HepG2 (cell line): ENCODE measurements at regions not wholly inside any gene's neighbourhood (a gene's known extent, or its start where the extent isn't known, plus 50 kb on each side); places are given as distances from the start of the nearest gene placed in this dataset.

Experiments
- ATAC-seq: fragments of 200-7000 bp; cut with Tn5 transposase; 3 replicates; pipeline ENCODE4 v1.9.1; 2020; ENCODE audit warnings: mild to moderate bottlenecking, moderate library complexity
- BruUV-seq: library from RNA; stranded (reverse); fragments of 400-500 nt; replicated peaks from 2 replicates; lab custom pipeline; 2021; lab: Mats Ljungman, UMichigan
- CTCF ChIA-PET: fragments of 300-600 bp; formaldehyde crosslinking; extraction: SDS; loops from one replicate; lab custom pipeline; 2021; ENCODE audit warnings: low total read pairs, inconsistent platforms, low intra/inter-chr PET ratio; lab: Yijun Ruan, JAX
- POLR2A ChIA-PET: fragments of 350-600 bp; sonication (Branson Sonifier 250); formaldehyde crosslinking; loops from one replicate; lab custom pipeline; 2020; ENCODE audit warnings: antibody characterized with exemption, inconsistent platforms; lab: Yijun Ruan, JAX
- DNase-seq: peaks from one replicate; pipeline ENCODE4 v3.0.0-alpha.2; 2015; ENCODE audit warnings: low spot score
- FAIRE-seq: peaks from 3 replicates; lab custom pipeline; 2011; peaks lifted over from hg19 to GRCh38; lab: Jason Lieb, UNC
- H2AFZ ChIP-seq: one replicate; pipeline ENCODE4 v1.6.1; 2011; ENCODE audit warnings: low read length, inconsistent platforms
- H3K27ac ChIP-seq: fragments of 300-600 bp; 3 replicates; pipeline ENCODE4 v1.8.0; 2011; ENCODE audit warnings: mixed run types, mild to moderate bottlenecking, mixed read lengths, low read length, inconsistent platforms; ENCODE audit not compliant: insufficient read depth; ENCODE audit errors: extremely low read length
- H3K27me3 ChIP-seq, 2 experiments: fragments of 200-600 bp in 1 of 2; 2 replicates in 1 of 2; 3 replicates in 1 of 2; pipeline versions ENCODE4 v1.6.0 to v1.8.0; 2011; ENCODE audit warnings: low read length in 2 of 2, mild to moderate bottlenecking in 2 of 2, moderate library complexity in 2 of 2, inconsistent platforms in 1 of 2; ENCODE audit not compliant: insufficient read depth in 2 of 2, control insufficient read depth in 1 of 2
- H3K36me3 ChIP-seq, 2 experiments: fragments of 200-600 bp in 1 of 2; replicated peaks in 1 of 2; 2 replicates in 1 of 2; 3 replicates in 1 of 2; pipeline versions ENCODE4 v1.5.1 to v1.8.0; 2011; ENCODE audit warnings: low read length in 2 of 2, inconsistent platforms in 1 of 2; ENCODE audit not compliant: insufficient read depth in 2 of 2, control insufficient read depth in 1 of 2
- H3K4me1 ChIP-seq: 2 replicates; pipeline ENCODE4 v1.5.1; 2012; ENCODE audit warnings: low read length, inconsistent platforms; ENCODE audit not compliant: insufficient read depth
- H3K4me2 ChIP-seq: 2 replicates; pipeline ENCODE4 v1.6.0; 2011; ENCODE audit warnings: low read depth, low read length, inconsistent platforms
- H3K4me3 ChIP-seq, 3 experiments: fragments of 200-600 bp in 1 of 3; sonication (generic), shearing (Covaris generic) in 1 of 3; replicated peaks in 1 of 3; 2 replicates each; pipeline ENCODE4 v1.5.1; 2011 to 2016; ENCODE audit warnings: low read length in 3 of 3, inconsistent platforms in 2 of 3, low read depth in 2 of 3, mild to moderate bottlenecking in 2 of 3, control low read depth in 1 of 3, mixed read lengths in 1 of 3; ENCODE audit not compliant: insufficient read depth in 1 of 3
- H3K79me2 ChIP-seq: one replicate; pipeline ENCODE4 v1.6.1; 2011; ENCODE audit warnings: low read length, inconsistent platforms; ENCODE audit not compliant: insufficient read depth
- H3K9ac ChIP-seq: 2 replicates; pipeline ENCODE4 v1.6.0; 2011; ENCODE audit warnings: mild to moderate bottlenecking, low read depth, low read length, inconsistent platforms; ENCODE audit not compliant: insufficient read depth
- H3K9me3 ChIP-seq: 2 replicates; pipeline ENCODE4 v1.5.1; 2012; ENCODE audit warnings: mild to moderate bottlenecking, low read length
- H4K20me1 ChIP-seq: 2 replicates; pipeline ENCODE4 v1.6.0; 2011; ENCODE audit warnings: inconsistent platforms, mild to moderate bottlenecking, low read length, moderate library complexity; ENCODE audit not compliant: insufficient read depth
- ATF7-NPFF ChIP-seq: sonication (generic); formaldehyde crosslinking; IDR thresholded peaks from 2 replicates; pipeline ENCODE4 v1.8.1; 2023; ENCODE audit warnings: mild to moderate bottlenecking, low read depth, missing genetic modification reagents, moderate library complexity
- CCAR2 ChIP-seq: fragments of 200-400 bp; formaldehyde crosslinking; optimal IDR thresholded peaks from 2 replicates; pipeline ENCODE3; 2018; ENCODE audit warnings: low read depth, mild to moderate bottlenecking, low read length, moderate library complexity
- DNMT3B ChIP-seq: conservative IDR thresholded peaks from 2 replicates; pipeline ENCODE4 v1.6.1; 2016; ENCODE audit warnings: missing biosample characterization, control low read depth
- ESRRA ChIP-seq: sonication (generic); formaldehyde crosslinking; IDR thresholded peaks from 2 replicates; pipeline ENCODE4 v1.5.1; 2020; ENCODE audit warnings: mild to moderate bottlenecking, low read depth, missing genetic modification reagents
- PRMT3 ChIP-seq: sonication (generic); formaldehyde crosslinking; IDR thresholded peaks from 2 replicates; pipeline ENCODE4 v1.8.1; 2022; ENCODE audit warnings: low read depth, mild to moderate bottlenecking, moderate library complexity, missing genetic modification reagents, borderline replicate concordance
- RORA ChIP-seq: sonication (generic); formaldehyde crosslinking; IDR thresholded peaks from 2 replicates; pipeline ENCODE4 v1.5.0; 2020; ENCODE audit warnings: mild to moderate bottlenecking, missing genetic modification reagents, moderate library complexity
- TCF12 ChIP-seq, 2 experiments: fragments of 450-650 bp in 1 of 2; sonication (generic) in 1 of 2; formaldehyde crosslinking in 1 of 2; IDR thresholded peaks; 2 replicates each; pipeline versions ENCODE4 v1.6.1 to v1.8.0; 2017 to 2022; ENCODE audit warnings: antibody characterized with exemption in 1 of 2, mild to moderate bottlenecking in 1 of 2, missing genetic modification reagents in 1 of 2, moderate library complexity in 1 of 2
- ZNF296 ChIP-seq: sonication (generic); formaldehyde crosslinking; conservative IDR thresholded peaks from 2 replicates; pipeline ENCODE4 v1.5.0; 2020; ENCODE audit warnings: mild to moderate bottlenecking, missing genetic modification reagents
- ZNF431 ChIP-seq: sonication (generic); formaldehyde crosslinking; IDR thresholded peaks from 2 replicates; pipeline ENCODE4 v1.9.0; 2022; ENCODE audit warnings: missing genetic modification reagents, low read depth, mild to moderate bottlenecking, borderline replicate concordance
- ZNF432 ChIP-seq: sonication (generic); formaldehyde crosslinking; IDR thresholded peaks from 2 replicates; pipeline ENCODE4 v1.5.0; 2020; ENCODE audit warnings: missing genetic modification reagents, mild to moderate bottlenecking, borderline replicate concordance
- ZNF615 ChIP-seq: sonication (generic); formaldehyde crosslinking; IDR thresholded peaks from 2 replicates; pipeline ENCODE4 v1.5.0; 2020; ENCODE audit warnings: mild to moderate bottlenecking, missing genetic modification reagents, borderline replicate concordance
- WGBS: methylation state at CpG from one replicate; pipeline ENCODE4 v1.1.6; 2017; ENCODE audit warnings: low lambda C conversion rate; 5-methylcytosine and 5-hydroxymethylcytosine counted together
- in situ Hi-C: cut with HindIII; loops from 2 replicates; pipeline ENCODE4 v1.10.0; 2017; ENCODE audit warnings: low pct_unique_long_range_greater_than_20kb; ENCODE audit not compliant: extremely low pct_ligation_motif_present
- intact Hi-C: fragments of 100-400 bp; cut with micrococcal nuclease; formaldehyde crosslinking; loops from one replicate; pipeline ENCODE4 v1.10.0; 2022; ENCODE audit not compliant: unreplicated experiment
- TF ChIP-seq, protein P1 (sequence below): sonication (generic); formaldehyde crosslinking; IDR thresholded peaks from 2 replicates; pipeline ENCODE4 v1.4.0; 2020; ENCODE audit warnings: missing genetic modification reagents
- TF ChIP-seq, protein P2 (sequence below): sonication (generic); formaldehyde crosslinking; IDR thresholded peaks from 2 replicates; pipeline ENCODE4 v1.9.0; 2021; ENCODE audit warnings: missing genetic modification reagents, mild to moderate bottlenecking, borderline replicate concordance
- TF ChIP-seq, protein P3 (sequence below): sonication (generic); formaldehyde crosslinking; IDR thresholded peaks from 2 replicates; pipeline ENCODE4 v1.5.0; 2020; ENCODE audit warnings: missing genetic modification reagents

DNA sequence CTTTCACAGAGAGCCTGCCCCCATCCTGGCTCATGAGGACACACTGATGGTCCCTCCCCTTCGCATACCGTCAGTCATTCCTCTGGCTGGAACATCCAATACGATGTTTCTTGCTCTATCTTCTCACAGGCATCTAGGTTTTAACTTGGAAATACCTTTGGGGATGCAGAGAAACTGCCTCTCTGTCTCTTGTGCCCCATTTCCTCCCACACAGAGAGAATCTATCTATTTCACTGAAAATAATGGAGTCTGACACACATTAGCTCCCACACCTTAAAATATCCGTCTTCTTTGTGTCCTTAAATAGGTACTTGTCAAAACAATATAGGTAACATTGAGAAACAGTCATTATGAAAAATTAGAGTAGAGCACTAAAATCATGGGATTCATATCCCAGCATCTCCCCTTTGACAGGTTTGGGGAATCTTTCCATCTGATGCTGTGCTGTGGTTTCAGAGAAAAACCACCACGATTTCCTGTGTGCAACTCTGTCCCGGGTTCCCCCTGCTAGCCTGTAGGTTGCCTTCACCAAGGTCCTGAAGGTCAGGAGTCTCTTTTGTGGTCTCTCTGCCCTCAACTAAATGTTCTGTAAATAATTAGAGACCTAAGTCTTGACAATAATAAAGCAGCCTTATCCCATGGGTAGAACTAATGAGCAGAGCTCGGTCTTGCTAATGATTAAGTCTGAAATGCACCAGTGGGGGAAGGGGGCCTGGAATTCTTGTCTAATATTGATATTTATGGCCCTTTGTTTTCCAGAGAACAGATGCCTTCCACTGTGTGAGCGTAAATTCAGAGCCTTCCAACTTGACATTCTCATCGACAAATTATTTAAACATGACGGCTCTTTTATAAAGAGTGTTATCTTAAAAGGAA, 371.0 kb downstream of the ICE1 start:
- no peaks in the 10 kb centered on the region for H3K9me3 ChIP-seq
- no peak overlapping the region for H3K4me2 ChIP-seq
- no peak overlapping the region for H3K9ac ChIP-seq
- WGBS = 43% methylated on average over 10 of the region's 10 CpGs
- no peaks in the 10 kb centered on the region for H3K36me3 ChIP-seq
- H4K20me1 ChIP-seq = no peaks in the 10 kb centered on the region
- no peak overlapping the region for H2AFZ ChIP-seq
- no peak for FAIRE-seq
- no peaks in the 10 kb centered on the region for H3K4me1 ChIP-seq
- in situ Hi-C loops (no loop called here), intact Hi-C loops (no loop called here)
- no peak overlapping the region for H3K27ac ChIP-seq
- ATAC-seq = no peak
- no peaks in the 10 kb centered on the region for H3K79me2 ChIP-seq
- H3K27me3 ChIP-seq = peaks cover 0 to 1% of the 10 kb centered on the region in 2 experiments; a peak in 2 of 5 replicates
- H3K4me3 ChIP-seq = no peak overlapping the region
- no TSS peak for BruUV-seq
- POLR2A ChIA-PET = no interaction called here
- CTCF ChIA-PET = no interaction called here
- no peak for DNase-seq
- TF ChIP-seq ZNF431 (no peak), ZNF296 (CRISPR knock-in tag) (no peak), PRMT3 (CRISPR knock-in tag) (no peak), ESRRA (CRISPR knock-in tag) (no peak), CCAR2 (no peak), DNMT3B (CRISPR knock-in tag) (no peak), RORA (no peak), ZNF432 (CRISPR knock-in tag) (no peak), ATF7-NPFF (CRISPR knock-in tag) (no peak), TCF12 (IDR thresholded peaks at IDR 0.05) (no peak), TCF12 (CRISPR knock-in tag; IDR thresholded peaks at IDR 0.05) (no peak), ZNF615 (CRISPR knock-in tag) (no peak)
- TF ChIP-seq, protein P1, sequence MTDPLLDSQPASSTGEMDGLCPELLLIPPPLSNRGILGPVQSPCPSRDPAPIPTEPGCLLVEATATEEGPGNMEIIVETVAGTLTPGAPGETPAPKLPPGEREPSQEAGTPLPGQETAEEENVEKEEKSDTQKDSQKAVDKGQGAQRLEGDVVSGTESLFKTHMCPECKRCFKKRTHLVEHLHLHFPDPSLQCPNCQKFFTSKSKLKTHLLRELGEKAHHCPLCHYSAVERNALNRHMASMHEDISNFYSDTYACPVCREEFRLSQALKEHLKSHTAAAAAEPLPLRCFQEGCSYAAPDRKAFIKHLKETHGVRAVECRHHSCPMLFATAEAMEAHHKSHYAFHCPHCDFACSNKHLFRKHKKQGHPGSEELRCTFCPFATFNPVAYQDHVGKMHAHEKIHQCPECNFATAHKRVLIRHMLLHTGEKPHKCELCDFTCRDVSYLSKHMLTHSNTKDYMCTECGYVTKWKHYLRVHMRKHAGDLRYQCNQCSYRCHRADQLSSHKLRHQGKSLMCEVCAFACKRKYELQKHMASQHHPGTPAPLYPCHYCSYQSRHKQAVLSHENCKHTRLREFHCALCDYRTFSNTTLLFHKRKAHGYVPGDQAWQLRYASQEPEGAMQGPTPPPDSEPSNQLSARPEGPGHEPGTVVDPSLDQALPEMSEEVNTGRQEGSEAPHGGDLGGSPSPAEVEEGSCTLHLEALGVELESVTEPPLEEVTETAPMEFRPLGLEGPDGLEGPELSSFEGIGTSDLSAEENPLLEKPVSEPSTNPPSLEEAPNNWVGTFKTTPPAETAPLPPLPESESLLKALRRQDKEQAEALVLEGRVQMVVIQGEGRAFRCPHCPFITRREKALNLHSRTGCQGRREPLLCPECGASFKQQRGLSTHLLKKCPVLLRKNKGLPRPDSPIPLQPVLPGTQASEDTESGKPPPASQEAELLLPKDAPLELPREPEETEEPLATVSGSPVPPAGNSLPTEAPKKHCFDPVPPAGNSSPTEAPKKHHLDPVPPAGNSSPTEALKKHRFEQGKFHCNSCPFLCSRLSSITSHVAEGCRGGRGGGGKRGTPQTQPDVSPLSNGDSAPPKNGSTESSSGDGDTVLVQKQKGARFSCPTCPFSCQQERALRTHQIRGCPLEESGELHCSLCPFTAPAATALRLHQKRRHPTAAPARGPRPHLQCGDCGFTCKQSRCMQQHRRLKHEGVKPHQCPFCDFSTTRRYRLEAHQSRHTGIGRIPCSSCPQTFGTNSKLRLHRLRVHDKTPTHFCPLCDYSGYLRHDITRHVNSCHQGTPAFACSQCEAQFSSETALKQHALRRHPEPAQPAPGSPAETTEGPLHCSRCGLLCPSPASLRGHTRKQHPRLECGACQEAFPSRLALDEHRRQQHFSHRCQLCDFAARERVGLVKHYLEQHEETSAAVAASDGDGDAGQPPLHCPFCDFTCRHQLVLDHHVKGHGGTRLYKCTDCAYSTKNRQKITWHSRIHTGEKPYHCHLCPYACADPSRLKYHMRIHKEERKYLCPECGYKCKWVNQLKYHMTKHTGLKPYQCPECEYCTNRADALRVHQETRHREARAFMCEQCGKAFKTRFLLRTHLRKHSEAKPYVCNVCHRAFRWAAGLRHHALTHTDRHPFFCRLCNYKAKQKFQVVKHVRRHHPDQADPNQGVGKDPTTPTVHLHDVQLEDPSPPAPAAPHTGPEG = no peak
- TF ChIP-seq, protein P2, sequence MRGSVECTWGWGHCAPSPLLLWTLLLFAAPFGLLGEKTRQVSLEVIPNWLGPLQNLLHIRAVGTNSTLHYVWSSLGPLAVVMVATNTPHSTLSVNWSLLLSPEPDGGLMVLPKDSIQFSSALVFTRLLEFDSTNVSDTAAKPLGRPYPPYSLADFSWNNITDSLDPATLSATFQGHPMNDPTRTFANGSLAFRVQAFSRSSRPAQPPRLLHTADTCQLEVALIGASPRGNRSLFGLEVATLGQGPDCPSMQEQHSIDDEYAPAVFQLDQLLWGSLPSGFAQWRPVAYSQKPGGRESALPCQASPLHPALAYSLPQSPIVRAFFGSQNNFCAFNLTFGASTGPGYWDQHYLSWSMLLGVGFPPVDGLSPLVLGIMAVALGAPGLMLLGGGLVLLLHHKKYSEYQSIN = no peak
- TF ChIP-seq, protein P3, sequence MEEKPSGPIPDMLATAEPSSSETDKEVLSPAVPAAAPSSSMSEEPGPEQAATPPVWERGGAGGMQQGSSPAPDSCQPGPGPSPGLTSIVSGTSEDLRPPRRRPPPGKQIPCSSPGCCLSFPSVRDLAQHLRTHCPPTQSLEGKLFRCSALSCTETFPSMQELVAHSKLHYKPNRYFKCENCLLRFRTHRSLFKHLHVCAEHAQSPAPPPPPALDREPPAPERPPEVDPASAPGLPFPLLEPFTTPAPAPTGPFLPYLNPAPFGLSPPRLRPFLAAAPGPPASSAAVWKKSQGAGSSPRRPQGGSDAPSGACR (CRISPR knock-in tag) = no peak
